OCI-M1 (cell line): ENCODE measurements at regions not wholly inside any gene's neighbourhood (a gene's known extent, or its start where the extent isn't known, plus 50 kb on each side); places are given as distances from the start of the nearest gene placed in this dataset.
"Not testable (repeated sequence)": the region's sequence is repeated elsewhere in the genome, so short reads cannot be mapped to it uniquely, and the experiment has no call there.

Experiments used
- DNase-seq: peaks from one replicate; lab custom pipeline; 2025; lab: John Stamatoyannopoulos, UW

GRCh38 chr6:68059899-68060298, 575.2 kb upstream of the ADGRB3 start:
- no peak for DNase-seq

DNA sequence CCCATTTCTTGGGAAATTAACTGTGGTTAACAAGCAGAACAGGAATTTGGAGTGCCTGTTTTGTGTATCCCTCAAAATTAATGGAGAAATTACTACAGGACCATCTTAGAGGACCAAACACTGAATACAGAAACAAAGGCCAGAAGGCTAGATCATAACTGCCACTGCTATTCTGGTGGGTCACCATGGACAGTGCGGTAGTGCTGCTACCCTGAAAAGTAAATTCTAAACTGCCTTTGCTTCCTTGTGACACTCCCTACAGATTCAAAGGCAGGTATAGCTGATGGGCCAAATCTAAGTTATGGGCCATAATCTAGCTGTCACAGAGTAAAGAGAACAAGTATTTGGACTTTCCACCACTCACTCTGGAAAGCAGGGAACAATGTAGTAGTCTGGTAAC, 575.8 kb upstream of the ADGRB3 start:
- DNase-seq: no peak

DNA sequence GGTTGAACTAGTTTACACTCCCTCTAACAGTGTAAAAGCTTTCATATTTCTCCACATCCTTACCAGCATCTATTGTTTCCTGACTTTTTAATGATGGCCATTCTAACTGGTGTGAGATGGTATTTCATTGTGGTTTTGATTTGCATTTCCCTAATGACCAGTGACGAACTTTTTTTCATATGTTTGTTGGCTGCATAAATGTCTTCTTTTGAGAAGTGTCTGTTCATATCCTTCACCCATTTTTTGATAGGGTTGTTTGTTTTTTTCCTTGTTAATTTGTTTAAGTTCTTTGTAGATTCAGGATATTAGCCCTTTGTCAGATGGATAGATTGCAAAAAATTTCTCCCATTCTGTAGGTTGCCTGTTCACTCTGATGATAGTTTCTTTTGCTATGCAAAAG, 578.5 kb upstream of the ADGRB3 start:
- not testable (repeated sequence) for DNase-seq

GRCh38 chr6:68054756-68055155, 580.3 kb upstream of the ADGRB3 start:
- DNase-seq: no peak

- DNase-seq: peak; percentile 29
Observed at GRCh38 chr6:68053805-68054373, 581.2 kb upstream of the ADGRB3 start.

DNA sequence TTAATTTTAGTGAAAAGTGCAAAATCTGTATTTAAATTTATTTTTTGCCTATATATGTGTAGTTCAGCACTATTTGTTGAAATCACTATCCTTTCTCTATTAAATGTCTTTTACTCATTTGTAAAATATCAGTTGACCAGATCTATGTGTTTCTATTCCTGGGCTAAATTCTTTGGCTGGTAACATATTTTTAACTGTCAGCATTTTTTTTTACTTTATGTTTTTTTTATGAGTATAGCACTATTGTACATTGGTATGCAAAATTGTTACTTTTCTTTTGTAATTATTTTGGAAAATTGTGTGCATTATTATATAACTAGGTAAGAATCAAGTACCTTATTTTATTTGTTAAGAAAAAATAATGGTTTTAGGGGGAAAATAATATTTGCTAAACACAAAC, 582.8 kb upstream of the ADGRB3 start:
- no peak for DNase-seq

DNA sequence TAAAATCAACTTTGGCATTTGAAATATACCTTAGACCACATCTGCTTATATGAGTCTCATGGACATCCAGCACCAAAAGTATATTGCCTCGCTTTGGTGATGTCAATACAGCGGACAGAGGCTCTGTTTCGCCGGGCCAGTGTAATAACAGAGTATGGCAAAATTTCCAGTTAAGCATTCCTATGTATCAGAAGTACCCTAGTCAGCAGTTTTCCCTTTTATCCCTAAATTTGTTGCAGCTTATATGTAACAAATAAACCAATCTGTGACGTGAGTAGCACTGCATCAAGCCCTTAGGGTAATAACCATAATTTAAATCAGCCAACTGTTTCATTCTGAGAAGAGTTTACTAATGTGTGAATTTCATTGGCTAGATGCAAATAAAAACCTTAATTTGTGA, 585.5 kb upstream of the ADGRB3 start:
- DNase-seq: no peak

- DNase-seq: no peak
Observed at GRCh38 chr6:68046756-68047155, 588.3 kb upstream of the ADGRB3 start.

GRCh38 chr6:68046302-68046701, 588.8 kb upstream of the ADGRB3 start:
- no peak for DNase-seq

- no peak for DNase-seq
Observed at GRCh38 chr6:68045193-68045592, 589.9 kb upstream of the ADGRB3 start.

GRCh38 chr6:68044264-68044663, 590.8 kb upstream of the ADGRB3 start:
- DNase-seq: no peak

GRCh38 chr6:68043122-68043398, 592.0 kb upstream of the ADGRB3 start:
- DNase-seq: peak; percentile 22

- no peak for DNase-seq
Observed at GRCh38 chr6:68042339-68043121, 592.6 kb upstream of the ADGRB3 start.

DNA sequence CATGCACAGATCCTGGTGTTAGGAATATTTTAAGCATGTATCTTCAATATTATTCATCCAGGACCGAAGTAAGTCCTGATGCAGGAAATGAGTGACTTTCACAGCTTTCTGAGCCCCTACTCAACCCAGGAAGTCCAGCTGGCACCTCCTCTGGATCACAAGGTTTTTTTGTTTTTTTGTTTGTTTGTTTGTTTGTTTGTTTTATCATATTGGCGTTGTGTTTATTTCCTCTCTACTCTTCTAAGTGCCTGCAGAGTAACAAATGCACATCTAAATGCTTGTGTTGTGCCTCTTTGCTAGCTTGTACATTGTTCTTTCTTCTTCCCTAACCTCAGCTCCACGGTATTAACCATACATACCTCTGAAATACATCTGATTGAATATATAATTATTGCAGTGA, 594.3 kb upstream of the ADGRB3 start:
- DNase-seq: no peak

DNA sequence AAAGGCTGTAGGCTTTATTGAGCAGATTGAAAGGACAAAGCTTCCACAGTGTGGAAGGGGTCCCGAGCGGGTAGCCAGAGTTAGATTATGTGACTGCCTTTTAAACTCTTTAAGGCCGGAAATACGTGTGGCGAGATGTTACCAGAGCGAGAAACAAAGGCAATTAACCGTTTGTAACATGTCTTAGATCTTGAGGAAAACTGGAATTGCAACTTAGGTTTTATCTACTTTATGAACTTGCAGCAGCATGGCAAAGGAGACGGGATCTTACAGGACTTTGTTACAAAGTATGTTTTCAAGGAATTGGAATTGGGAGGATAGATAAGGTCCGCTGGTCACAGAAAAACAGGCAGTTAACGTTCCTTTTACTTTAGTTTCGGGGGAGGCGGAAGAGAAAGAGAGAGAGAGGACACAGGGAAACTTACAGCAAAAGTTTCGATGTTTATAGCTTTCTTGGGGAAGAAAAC, 594.7 kb upstream of the ADGRB3 start:
- no peak for DNase-seq

DNA sequence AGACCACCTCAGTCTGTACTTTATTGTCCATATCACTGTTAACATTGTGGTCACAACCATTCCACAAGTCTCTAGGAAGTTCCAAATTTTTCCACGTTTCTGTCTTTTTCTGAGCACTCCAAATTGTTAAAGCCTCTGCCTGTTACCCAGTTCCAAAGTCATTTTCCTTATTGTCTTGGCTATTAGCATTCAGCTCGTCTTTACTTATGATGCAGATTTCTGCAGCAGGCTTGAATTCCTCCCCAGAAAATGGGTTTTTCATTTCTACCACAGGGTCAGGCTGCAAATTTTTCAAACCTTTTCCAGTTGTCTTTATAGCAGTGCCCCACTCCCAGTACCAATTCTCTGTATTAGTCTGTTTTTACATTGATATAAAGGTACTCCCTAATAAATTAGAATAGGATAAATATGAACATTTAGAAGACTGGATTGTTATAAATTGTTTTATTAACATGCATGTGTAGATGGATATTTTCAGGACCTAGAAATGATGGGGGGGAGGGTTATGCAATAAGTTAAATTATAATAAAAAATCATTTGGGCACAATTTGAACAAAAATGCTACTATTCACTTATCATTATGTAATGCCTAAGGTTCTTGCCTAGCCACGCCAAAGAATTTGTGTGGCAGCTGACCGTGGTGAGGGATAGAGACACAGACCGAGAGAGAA, 595.3 kb upstream of the ADGRB3 start:
- no peak for DNase-seq

- no peak for DNase-seq
Observed at GRCh38 chr6:68038815-68039408, 596.2 kb upstream of the ADGRB3 start.

GRCh38 chr6:68032217-68032616, 602.9 kb upstream of the ADGRB3 start:
- peak; percentile 35 for DNase-seq

DNA sequence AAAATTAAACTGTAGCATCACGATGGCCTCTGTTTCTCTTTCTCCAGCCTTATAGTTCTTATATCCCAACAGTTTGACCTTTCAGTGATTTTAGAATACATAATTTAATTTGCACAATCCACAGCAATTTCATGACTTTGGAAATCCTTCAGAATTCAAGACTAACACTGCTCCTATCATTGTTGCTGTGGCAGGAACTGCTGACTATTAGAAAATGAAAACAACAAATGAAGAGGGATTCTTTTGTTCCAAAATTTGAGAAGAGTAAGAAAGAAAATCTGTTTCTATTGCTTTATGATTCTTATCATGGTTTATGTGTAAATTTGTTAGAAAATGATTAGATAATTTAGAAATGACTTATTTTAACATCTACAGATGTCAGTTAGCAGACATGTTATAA, 604.0 kb upstream of the ADGRB3 start:
- no peak for DNase-seq

- DNase-seq: no peak
Observed at GRCh38 chr6:68026483-68026882, 608.6 kb upstream of the ADGRB3 start.

DNA sequence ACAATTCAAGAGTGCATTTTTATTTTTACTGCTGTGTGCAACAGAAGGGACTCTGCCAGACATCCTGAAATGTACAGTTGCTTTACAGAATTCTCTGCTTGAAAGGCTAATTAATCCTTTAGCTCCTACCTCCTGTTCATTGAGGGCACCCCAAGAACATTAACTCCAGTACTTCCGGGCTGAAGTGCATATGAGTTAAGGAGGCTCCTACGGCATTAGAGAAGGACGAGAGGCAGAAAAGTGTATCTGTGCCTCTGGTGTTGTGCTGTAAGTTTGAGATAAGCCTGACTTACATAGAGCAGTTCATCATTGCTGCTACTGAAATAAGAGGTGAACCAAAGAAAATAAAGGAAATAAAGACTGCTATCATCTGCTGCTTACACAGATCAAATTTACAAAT, 609.3 kb upstream of the ADGRB3 start:
- DNase-seq: peak; percentile 90

GRCh38 chr6:68024570-68025269, 610.4 kb upstream of the ADGRB3 start:
- peak; percentile 75 for DNase-seq
